ENCODE measurements at regions not wholly inside any gene's neighbourhood (a gene's known extent, or its start where the extent isn't known, plus 50 kb on each side); places are given as distances from the start of the nearest gene placed in this dataset.

DNA sequence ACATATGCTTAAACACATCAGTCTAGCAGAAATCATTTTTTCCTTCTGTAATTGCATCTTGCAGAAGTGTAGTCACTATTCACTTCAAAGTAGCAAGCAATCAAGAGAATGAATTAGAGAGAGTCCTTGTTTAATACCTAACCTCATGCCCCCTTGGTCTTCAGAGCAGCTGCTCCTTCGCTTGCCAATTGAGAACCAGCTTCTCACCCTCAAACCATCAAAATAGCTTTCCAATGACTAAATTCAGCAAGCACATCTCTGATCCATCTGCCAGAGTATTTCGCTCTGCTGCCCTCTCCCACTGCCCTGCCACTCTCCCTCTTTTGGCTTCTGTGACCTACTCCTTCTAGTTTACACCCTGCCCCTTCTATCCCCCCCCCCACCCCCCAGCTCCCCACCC is 120.7 kb upstream of the AGAP1 start:
- DNase-seq, result peak; percentile 46

DNA sequence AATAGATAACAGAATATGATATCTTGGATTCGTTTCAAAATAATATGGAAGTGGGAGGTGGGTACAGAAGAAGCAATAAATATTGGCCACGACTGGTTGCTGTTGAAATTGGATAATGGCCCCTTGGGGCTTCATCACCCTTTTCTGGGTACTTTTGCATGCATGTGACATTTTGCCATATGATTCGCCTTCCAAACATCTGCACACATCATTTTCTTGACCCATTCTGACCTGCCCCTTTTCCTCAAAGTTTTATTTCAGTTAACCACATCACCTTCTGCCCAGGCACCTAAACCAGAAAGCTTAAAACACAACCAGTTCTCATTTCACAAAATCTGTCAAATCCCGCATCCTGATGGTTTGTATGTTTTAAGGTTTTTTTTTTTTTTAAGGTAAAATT is 116.7 kb upstream of the AGAP1 start:
- DNase-seq, result no peak

DNA sequence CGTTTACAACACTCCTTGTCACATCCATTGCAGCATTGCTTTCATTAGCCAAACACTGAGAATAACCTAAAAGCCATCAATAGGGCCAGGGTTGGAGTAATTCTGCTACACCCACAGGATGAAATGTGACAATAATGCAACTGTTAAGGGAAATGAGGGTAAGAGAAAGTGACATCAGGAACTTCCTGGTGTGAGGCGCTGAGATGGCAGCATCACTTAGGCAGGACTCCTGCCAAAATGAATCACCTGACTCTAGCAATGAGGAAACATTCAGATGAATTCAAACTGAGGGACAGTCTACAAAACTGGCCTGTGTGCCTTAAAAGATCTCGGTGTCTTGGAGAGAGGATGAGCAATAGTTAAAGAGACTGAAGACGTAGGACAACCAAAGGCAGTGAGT is 115.6 kb upstream of the AGAP1 start:
- DNase-seq, result no peak

DNA sequence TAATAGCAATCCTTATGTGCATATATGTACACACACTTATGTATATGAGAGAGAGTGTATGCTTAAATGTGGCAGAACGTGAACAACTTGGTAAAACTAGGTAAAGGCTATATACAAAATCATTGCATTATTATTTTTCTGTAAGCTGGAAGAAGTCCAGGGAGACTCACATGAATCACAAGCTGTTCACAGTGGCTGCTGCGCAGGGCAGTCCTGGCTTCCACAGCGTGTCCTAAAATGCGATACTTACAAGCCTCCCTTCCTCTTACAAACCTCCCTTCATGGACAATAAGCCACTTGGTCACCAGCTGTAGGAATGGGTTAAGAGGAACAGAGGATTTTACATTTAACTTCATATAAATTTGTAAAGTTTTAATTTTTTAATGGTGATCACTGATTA is 114.9 kb upstream of the AGAP1 start:
- DNase-seq, result peak; percentile 37

DNA sequence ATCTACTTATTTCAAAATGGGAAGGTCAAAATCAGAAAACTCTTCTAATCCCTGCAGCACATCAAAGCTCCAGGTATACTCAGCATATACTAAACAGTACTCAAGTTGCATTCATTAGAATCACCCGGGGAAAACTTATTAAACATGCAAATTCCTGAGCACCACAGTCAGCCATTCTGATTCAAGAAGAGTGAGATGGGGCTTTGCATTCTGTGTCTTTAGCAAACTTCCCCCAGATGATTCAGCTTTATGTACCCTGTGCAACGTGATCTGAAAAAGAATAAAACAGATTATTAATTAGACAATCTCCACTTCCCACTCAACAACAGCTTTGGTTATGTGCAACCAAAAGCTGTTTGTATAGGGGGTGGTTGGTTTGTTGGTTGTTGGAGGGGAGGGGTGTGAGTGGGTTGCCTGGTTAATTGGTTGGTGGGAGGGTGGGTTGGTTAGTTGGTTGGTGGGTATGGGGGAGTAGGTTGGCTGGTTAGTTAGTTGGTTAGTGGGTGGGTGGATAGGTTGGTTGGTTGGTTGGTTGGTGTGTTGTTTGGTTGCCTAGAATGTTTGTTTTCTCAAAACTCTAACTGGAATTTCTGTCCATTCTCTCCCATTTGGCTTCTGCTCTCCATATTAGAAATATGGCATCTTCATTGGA is 112.5 kb upstream of the AGAP1 start:
- no peak for DNase-seq

DNA sequence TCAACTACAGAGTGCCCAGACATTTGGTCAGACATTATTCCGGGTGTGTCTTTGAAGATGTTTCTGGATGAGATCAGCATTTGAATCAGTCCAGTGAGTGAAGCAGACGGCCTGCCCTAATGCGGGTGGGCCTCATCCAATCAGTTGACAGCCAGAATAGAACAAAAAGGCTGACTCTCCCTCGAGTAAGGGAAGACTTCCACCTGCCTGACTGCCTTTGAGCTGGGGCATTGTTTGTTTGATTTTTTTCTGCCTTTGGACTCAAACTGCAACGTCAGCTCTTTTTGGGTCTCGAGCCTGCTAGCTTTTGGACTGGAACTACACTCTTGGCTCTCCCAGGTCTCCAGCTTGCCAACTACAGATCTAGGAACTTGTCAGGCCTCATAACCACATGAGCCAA is 111.7 kb upstream of the AGAP1 start:
- DNase-seq, result no peak

DNA sequence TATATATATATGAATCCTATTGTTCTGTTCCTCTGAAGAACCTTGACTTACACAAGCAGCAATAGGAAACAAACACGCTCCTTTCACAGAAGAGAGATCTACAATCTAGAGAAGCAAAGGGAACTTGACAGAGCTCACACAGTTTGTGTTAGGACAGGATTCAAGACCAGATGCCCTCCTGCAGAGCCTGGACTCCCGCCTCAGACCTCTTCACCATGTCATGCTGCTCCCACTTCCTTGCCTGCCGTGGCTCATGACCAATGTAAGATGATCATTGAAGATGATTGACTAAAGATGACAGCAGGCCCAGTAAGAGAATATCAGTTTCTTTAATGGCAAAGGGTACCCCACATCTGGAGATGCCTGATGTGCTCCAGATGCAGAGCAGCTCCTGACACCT is 111.2 kb upstream of the AGAP1 start:
- DNase-seq, result no peak

DNA sequence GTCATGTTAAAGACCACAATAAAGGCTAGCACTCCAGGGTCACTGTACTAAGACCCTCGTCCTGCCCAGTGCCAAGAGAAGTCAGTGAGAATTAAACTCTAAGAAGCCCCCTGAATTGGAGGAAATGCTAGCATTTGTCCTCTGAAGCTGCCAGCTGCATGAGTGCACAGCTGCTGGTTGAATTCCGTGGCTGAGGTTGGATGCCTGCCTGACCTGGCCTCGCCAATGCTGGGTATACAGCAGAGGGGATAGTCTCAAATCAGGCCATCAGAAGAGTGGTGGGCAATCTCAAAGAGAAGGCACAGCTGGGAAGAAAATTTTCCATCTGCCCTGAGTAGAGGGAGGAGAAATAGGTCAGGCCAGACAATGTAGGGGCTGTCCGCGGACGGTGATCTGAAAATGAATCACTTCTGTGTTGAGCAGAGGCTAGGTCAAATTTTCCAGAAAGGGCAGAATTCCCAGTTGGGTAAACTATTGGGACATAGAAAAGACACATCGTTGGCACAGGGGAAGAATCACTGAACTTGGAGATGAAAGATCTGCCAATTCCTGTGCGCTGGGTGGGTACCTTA is 110.5 kb upstream of the AGAP1 start:
- no peak for DNase-seq

DNA sequence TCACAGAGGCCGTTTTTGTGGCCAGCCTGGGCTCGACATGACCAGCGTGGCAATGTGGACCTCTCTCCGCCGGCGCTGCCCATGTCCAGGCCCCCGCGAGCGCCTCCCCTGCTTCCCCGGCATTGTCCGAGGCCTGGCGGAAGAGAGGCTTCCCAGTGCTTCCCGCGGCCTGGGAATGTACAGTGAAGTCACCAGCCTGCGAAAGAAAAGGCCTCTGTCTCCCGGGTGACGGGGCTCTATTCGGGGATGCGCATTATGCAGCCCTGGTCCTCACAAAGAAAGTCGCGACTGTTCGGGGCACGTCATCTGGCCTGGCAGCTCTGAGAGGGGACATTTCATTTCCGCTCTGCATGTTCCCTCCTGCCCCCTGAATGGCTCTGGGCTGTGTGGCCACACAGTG is 109.2 kb upstream of the AGAP1 start:
- DNase-seq, result no peak

DNA sequence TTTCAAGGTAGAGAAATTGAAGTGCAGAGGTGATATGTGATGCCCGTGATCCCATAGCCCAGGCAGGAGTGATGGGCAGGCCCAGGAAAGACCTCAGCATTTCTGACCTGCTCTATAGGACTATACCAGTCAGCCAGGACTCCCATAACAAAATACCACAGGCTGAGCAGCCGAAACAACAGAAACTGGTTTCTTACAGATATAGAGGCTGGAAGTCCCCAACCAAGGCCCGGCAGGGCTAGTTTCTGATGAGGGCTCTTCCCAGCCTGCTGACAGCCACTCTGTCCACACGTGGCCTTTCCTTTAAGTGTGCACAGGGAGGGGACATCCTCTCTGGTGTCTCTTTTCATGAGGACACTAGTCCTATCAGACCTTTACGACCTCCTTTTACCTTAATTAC is 104.2 kb upstream of the AGAP1 start:
- no peak for DNase-seq

DNA sequence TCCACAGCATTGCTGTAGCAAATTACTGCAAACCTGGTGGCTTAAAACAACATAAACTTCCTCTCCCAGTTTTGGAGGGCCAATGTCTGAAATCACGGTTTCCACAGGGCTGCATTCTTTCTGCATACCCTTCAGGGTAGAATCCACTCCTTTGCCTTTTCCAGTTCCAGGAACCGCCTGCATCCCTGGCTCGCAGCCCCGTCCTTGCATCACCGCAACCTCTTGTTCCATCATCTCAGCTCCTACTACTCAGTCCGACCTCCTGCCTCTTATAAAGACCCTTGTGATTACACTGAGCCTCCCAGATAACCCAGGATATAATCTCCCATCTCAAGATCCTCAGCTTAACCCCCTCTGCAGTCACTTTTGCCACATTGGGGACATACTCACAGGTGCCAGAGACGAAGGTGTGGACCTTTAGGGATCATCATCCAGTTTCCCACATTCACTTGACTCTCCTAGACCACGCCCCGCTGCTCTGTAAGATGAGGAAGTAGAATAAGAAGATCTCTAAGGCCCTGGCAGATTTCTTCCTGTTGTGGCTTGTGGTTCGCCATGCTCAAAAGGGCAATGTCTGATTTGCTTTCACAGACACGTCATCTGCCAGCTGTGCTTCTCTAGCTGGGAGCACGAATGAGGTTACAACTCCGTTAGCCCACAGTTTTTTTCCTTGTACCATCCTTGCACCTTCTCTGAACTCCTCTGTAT is 103.6 kb upstream of the AGAP1 start:
- DNase-seq, result no peak

DNA sequence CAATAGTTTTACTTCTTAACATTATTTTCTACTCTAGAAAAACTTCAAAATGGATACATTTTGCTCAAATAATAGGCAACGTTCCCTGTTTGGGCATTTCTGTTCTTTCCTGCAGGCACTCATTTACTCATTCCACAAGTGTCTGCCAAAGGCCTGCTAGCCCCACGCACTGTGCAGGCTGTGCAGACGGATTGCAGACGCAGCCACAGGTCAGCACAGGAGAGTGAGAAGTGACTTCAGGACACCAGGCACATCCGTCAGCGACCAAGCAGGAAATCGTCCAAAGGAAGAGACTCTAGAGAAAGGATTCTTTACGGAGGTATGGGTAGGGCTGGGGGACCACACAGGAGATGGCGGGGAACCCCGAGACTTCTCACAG is 103.0 kb upstream of the AGAP1 start:
- DNase-seq, result no peak

DNA sequence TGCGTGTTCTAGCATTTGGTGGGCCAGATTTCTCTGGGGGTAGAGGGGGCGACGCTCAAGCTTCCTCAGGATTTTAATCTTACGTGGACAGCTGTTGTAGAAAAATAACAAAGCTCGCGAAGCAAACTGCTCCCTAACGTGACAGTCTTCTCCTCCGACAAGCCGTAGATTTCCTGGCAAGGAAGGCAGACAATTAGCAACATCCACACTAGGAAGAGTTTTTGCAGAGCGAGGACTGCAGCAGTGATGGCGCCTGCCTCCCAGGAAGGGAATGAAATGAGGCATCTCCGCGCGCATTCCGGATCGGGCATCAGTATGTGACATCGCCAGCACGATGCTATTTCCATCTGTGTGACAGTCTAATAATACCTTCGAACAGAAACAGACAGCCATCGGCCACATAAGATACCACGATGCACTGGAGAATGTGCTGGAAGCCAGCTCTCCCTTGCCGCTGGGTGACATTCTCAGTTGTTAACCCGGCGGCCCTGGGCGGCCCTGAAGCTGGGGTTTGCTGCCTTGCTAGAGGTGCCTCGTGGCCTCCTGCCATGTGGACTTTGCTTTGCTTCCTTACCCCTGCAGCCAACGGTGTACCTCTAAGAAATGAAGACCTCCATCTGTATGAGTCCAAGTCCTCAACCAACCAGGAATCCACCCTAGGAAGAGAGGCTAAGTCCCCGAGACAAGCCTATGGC is 101.8 kb upstream of the AGAP1 start:
- DNase-seq, result no peak

DNA sequence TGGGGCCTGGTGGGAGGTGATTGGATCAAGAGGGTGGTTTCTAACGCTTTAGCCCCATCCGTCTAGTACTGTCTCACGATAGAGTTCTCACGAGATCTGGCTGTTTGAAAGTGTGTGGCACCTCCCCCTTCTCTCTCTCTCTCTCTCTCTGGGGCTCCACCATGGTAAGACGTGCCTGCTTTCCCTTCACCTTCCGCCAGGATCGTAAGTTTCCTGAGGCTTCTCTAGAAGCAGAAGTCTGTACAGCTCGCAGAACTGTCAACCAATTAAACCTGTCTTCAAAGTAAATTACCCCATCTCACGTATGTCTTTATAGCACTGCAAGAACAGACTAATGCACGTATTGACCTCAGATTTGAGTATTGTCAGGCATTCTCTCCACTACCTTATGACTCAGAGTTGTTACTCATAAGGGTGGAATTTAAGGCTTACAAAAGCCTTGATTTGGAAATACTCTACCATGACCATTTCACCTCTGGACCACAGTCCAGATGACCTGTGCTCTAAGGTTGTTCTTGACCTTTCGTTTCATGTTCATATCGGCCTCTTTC is 99.5 kb upstream of the AGAP1 start:
- no peak for DNase-seq

DNA sequence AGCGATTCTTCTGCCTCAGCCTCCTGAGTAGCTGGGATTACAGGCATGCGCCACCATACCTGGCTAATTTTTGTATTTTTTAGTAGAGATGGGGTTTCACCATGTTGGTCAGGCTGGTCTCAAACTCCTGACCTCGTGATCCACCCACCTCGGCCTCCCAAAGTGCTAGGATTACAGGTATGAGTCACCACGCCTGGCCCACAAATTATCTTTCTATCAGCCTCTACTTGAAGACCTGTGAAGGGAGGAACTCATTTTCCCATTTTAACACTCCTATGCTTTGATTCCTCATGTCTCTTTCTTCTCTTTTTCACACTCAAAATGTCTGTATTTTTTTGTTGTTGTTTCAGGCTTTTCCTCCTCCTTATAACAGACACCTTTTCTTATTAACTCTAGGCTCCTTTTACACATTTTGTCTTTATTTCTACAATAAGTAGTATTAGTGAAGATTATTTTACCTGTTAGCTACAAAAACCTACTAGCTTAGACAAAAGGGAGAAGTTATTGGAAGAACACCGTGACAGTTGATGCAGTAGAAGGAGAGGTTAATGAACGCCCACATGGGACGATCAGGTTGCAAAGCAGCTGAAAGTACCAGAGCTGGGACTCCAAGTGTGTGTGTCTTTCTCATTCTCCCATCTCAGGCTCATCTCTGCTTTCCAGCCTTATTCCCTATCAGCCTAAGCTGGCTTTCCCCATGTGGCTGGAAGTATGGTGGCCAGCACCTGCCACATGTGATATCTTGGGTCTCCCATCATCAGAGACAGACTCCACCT is 97.6 kb upstream of the AGAP1 start:
- no peak for DNase-seq

DNA sequence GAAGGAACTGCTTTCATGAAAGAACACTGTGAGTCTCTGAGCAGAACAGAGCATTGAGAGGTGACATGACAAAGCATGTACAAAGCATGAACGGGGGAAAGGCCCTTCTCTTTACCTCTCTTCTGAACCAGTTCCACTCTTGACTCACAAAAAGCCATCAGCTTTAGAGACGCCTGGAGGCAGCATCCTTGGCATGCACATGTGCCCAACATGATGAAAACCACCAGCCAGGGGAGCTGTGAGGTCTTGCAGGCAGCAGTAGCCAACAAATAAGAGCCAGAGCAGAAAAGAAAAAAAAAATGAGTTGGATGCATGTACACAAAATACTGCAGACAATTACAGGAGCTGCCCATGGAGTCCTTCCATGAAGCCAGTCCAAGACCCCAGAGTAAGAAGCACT is 95.5 kb upstream of the AGAP1 start:
- no peak for DNase-seq

DNA sequence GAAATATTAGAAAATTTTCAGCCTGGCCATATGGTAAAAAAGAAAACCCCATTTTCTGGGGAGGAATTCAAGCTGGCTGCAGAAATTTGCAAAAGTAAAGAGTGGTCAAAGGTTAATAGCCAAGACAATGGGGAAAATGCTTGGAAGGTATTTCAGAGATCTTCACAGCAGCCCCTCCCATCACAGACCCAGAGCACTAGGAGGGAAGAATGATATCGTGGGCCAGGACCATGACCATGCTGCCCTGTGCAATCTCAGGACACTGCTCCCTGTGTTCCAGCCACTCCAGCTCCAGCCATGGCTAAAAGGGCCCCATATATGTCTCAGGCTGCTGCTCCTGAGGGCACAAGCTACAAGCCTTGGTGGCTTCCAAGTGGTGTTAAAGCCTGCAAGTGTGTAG is 93.9 kb upstream of the AGAP1 start:
- DNase-seq, result no peak

DNA sequence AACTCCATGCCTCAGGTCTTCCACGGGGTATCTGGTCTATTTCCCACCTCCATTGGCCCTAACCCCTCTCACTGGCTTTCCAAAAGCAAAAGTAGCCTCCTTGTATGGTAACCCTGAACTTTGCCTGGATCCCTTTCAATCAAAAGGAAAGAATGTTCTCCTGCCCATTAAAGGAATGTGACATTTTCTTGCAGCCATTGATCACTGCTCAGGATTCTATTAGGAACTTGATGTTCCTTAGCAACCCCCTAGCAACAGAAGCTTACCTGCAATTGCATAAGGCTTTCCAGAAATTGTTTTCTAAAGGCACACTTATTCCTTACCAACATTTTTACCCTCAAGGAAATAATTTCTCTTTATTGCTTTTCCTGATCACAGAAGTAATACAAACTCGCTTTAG is 91.4 kb upstream of the AGAP1 start:
- DNase-seq, result no peak

DNA sequence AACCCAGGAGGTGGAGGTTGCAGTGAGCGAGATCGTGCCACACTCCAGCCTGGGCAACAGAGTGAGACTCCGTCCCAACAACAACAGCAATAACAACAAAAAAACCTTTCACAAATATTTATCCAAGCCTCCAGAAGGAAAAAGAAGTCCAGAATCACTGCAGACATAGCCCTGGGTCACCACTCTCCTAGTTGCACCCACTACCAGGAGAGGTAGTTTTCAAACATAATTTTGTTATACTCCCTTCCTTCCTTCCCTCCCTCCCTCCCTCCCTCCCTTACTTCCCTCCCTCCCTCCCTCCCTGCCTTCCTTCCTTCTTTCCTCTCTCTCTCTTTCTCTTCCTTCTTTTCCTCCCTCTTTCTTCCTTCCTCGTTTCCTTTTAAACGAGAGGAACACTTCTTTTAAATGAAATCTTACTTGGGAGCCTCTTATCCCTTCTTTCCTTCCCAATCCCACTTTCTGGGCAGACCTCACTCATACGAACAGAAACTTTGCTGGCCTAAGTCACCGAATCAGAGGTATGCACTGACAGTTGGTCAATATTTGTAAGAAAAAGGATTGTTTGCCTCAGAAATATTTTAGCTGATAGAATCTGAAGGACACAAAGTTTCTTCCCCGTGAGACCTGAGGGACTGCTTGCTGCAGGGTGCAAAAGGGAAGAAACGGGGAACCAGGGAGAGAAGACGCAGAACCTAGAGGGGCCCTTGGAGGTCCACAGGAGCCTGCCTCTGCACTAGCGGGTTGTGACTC is 88.1 kb upstream of the AGAP1 start:
- no peak for DNase-seq

DNA sequence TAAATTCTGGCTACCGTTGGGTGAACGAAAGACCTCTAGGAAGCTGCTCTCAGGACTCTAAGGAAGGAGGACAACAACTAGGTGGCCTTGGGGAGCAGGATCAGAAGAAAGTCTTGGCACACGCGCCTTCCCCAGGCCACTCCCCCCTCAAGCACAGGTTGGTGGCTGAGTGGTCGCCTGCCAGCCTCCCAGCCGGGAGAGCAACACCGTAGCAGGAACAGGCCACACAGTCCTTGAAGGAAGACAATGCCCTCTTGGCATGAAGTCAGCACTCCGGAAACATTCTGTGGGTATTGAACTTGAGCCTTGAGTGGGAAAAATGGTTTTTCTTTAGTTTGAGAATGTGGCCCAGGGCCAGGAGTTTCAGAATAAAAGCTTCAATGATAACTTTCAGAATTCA is 87.4 kb upstream of the AGAP1 start:
- DNase-seq, result no peak

DNA sequence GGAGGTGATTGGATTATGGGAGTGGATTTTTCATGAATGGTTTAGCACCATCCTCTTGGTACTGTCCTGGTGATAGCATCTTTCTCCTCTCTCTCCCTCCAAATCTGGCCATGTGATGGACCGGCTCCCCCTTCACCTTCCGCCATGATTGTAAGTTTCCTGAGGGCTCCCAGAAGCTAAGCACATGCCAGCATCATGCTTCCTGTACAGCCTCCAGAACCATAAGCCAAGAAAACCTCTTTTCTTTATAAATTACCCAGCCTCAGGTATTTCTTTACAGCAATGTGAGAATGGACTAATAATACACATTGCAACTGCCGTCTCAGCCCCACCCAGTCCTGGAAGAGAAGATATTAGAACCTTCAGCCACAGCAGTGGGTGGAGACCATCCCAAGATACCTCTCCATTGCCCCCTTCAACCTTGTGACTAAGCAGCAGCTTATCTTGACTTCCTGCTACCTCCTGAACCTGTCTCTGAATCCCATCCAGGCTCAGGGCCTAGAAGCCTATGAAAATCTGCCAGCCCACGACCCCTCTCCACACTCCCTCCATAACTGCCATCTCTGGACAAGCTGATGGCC is 81.8 kb upstream of the AGAP1 start:
- no peak for DNase-seq

DNA sequence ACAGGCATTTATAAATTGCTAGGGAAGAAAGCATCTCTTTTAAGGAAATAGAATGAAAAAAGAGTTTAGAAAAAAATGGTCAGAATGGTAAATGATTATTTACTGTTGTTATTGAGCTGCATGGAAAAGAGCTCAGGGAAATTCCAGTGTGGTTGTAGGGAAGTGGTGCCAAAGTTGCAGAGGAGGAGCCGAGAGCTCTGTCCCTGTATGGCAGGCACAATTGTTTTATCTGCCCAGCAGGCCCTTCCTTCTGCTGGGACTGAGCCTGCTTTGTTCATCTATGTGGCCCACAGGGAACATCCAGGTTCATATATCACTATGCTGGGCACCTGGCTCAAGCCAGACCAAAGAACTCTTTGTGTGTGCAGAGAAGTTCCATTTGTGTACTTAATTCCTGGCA is 80.8 kb upstream of the AGAP1 start:
- no peak for DNase-seq

All from NCI-H1694 (cell line).